ENCODE measurements at regions not wholly inside any gene's neighbourhood (a gene's known extent, or its start where the extent isn't known, plus 50 kb on each side); places are given as distances from the start of the nearest gene placed in this dataset.

GRCh38 chr17:70610161-70610560 is 440.8 kb downstream of the KCNJ2 start:
- H3K4me3 ChIP-seq, result no peak overlapping the region
- H3K36me3 ChIP-seq, result no peaks in the 10 kb centered on the region
- no peak for TF ChIP-seq CTCF (IDR thresholded peaks at IDR 0.05)
- intact Hi-C loops (cut with DNase I), result no loop called here
- WGBS, 2 donors, result 91 to 95% methylated on average over 5 of the region's 5 CpGs
- ATAC-seq (no peak), DNase-seq (no peak)
- H3K4me1 ChIP-seq, result no peaks in the 10 kb centered on the region
- no peaks in the 10 kb centered on the region for H3K9me3 ChIP-seq
- no peaks in the 10 kb centered on the region for H3K27me3 ChIP-seq
- no peak overlapping the region for H3K27ac ChIP-seq

- H3K27me3 ChIP-seq, result no peaks in the 10 kb centered on the region
- H3K4me1 ChIP-seq, result no peaks in the 10 kb centered on the region
- intact Hi-C loops (cut with DNase I), result no loop called here
- DNase-seq (no peak), ATAC-seq (no peak)
- TF ChIP-seq CTCF (IDR thresholded peaks at IDR 0.05), result no peak
- no peak overlapping the region for H3K27ac ChIP-seq
- no peaks in the 10 kb centered on the region for H3K9me3 ChIP-seq
- 78% methylated on average over 1 of the region's 1 CpG for WGBS, 2 donors
- no peaks in the 10 kb centered on the region for H3K36me3 ChIP-seq
- H3K4me3 ChIP-seq, result no peak overlapping the region
These were observed 444.3 kb downstream of the KCNJ2 start for GRCh38 chr17:70613681-70614080.

GRCh38 chr17:70615831-70616230 is 446.5 kb downstream of the KCNJ2 start:
- ATAC-seq, result no peak
- no peak for TF ChIP-seq CTCF (IDR thresholded peaks at IDR 0.05)
- Histone ChIP-seq H3K27ac (no peak overlapping the region), H3K9me3 (no peaks in the 10 kb centered on the region), H3K4me1 (no peaks in the 10 kb centered on the region), H3K27me3 (no peaks in the 10 kb centered on the region), H3K4me3 (no peak overlapping the region), H3K36me3 (no peaks in the 10 kb centered on the region)
- 59 to 61% methylated on average over 2 of the region's 2 CpGs for WGBS, 2 donors
- intact Hi-C loops (cut with DNase I), result no loop called here
- DNase-seq, result no peak

- 54 to 66% methylated on average over 4 of the region's 4 CpGs for WGBS, 2 donors
- no peak overlapping the region for H3K4me3 ChIP-seq
- TF ChIP-seq CTCF (IDR thresholded peaks at IDR 0.05), result no peak
- intact Hi-C loops (cut with DNase I), result no loop called here
- H3K27ac ChIP-seq, result no peak overlapping the region
- DNase-seq (no peak), ATAC-seq (no peak)
- no peaks in the 10 kb centered on the region for H3K27me3 ChIP-seq
- no peaks in the 10 kb centered on the region for H3K36me3 ChIP-seq
- H3K9me3 ChIP-seq, result no peaks in the 10 kb centered on the region
- peaks cover 0 to 14% (median 4%) of the 10 kb centered on the region in 9 donors for H3K4me1 ChIP-seq
These were observed 449.3 kb downstream of the KCNJ2 start for GRCh38 chr17:70618641-70619040.
